ENCODE measurements at regions not wholly inside any gene's neighbourhood (a gene's known extent, or its start where the extent isn't known, plus 50 kb on each side); places are given as distances from the start of the nearest gene placed in this dataset.

GRCh38 chr5:67350185-67350584, 153.6 kb upstream of the CD180 start:
- Histone ChIP-seq H2AFZ (ENCODE audit: low read depth, low read length, poor library complexity, severe bottlenecking) (no peak overlapping the region), H3K4me1 (ENCODE audit: control insufficient read depth in 1 of 2, insufficient read depth in 2 of 2, low read length in 2 of 2) (no peaks in the 10 kb centered on the region), H3K4me3 (replicated peaks in 1 of 2; ENCODE audit: low read depth in 1 of 2, low read length in 2 of 2) (no peak overlapping the region), H3K9ac (ENCODE audit: low read length) (no peak overlapping the region), H3K9me3 (ENCODE audit: control insufficient read depth in 1 of 2, insufficient read depth in 1 of 2, low read depth in 1 of 2, low read length in 2 of 2) (no peaks in the 10 kb centered on the region), H3K36me3 (ENCODE audit: control insufficient read depth in 1 of 2, insufficient read depth in 2 of 2, low read length in 2 of 2) (no peaks in the 10 kb centered on the region), H3K27me3 (ENCODE audit: insufficient read depth, low read length) (0 out of 2 replicates have a peak, but pooled peaks cover 5% of the 10 kb centered on the region), H3K9me2 (ENCODE audit: insufficient read depth) (no peaks in the 10 kb centered on the region), H3K79me2 (ENCODE audit: insufficient read depth, low read length) (no peaks in the 10 kb centered on the region), H3K4me2 (ENCODE audit: low read length) (no peak overlapping the region), H3K27ac (ENCODE audit: low read depth, low read length) (no peak overlapping the region), H4K20me1 (ENCODE audit: insufficient read depth) (no peaks in the 10 kb centered on the region)
- intact Hi-C loops (cut with micrococcal nuclease): no loop called here
- DNase-seq (ENCODE audit: low read depth, low spot score) (no peak), ATAC-seq (no peak)
- ChIA-PET RAD21 (ENCODE audit: low non-redundant PET in 1 of 2, low total read pairs in 2 of 2, uncharacterized antibody in 2 of 2, unreplicated experiment in 2 of 2) (no interaction called here), POLR2A (no interaction called here), CTCF (no interaction called here)
- TF ChIP-seq ZFX (IDR thresholded peaks at IDR 0.05): no peak
- TF ChIP-seq MAX (IDR thresholded peaks at IDR 0.05): no peak
- no peak for TF ChIP-seq ATF3 (IDR thresholded peaks at IDR 0.05)
- TF ChIP-seq SRF (IDR thresholded peaks at IDR 0.05; ENCODE audit: low read depth): no peak
- no TSS peak for BruUV-seq (replicated peaks)

- H3K9me2 ChIP-seq (ENCODE audit: insufficient read depth): no peaks in the 10 kb centered on the region
- no peak overlapping the region for H3K4me3 ChIP-seq (replicated peaks in 1 of 2; ENCODE audit: low read depth in 1 of 2, low read length in 2 of 2)
- POLR2A ChIA-PET: no interaction called here
- H3K27ac ChIP-seq (ENCODE audit: low read depth, low read length): no peak overlapping the region
- no peaks in the 10 kb centered on the region for H3K36me3 ChIP-seq (ENCODE audit: control insufficient read depth in 1 of 2, insufficient read depth in 2 of 2, low read length in 2 of 2)
- RAD21 ChIA-PET (ENCODE audit: low non-redundant PET in 1 of 2, low total read pairs in 2 of 2, uncharacterized antibody in 2 of 2, unreplicated experiment in 2 of 2): no interaction called here
- no peaks in the 10 kb centered on the region for H3K27me3 ChIP-seq (ENCODE audit: insufficient read depth, low read length)
- intact Hi-C loops (cut with micrococcal nuclease): no loop called here
- DNase-seq (ENCODE audit: low read depth, low spot score) (no peak), ATAC-seq (no peak)
- no peaks in the 10 kb centered on the region for H4K20me1 ChIP-seq (ENCODE audit: insufficient read depth)
- H2AFZ ChIP-seq (ENCODE audit: low read depth, low read length, poor library complexity, severe bottlenecking): no peak overlapping the region
- no peaks in the 10 kb centered on the region for H3K9me3 ChIP-seq (ENCODE audit: control insufficient read depth in 1 of 2, insufficient read depth in 1 of 2, low read depth in 1 of 2, low read length in 2 of 2)
- H3K9ac ChIP-seq (ENCODE audit: low read length): no peak overlapping the region
- BruUV-seq (replicated peaks): no TSS peak
- H3K79me2 ChIP-seq (ENCODE audit: insufficient read depth, low read length): no peaks in the 10 kb centered on the region
- H3K4me1 ChIP-seq (ENCODE audit: control insufficient read depth in 1 of 2, insufficient read depth in 2 of 2, low read length in 2 of 2): no peaks in the 10 kb centered on the region
- CTCF ChIA-PET: no interaction called here
- H3K4me2 ChIP-seq (ENCODE audit: low read length): no peak overlapping the region
- TF ChIP-seq SP1 (IDR thresholded peaks at IDR 0.05; ENCODE audit: low read depth): no peak
- no peak for TF ChIP-seq ELF1 (IDR thresholded peaks at IDR 0.05; ENCODE audit: borderline replicate concordance, low read depth)
- no peak for TF ChIP-seq POLR2AphosphoS5 (IDR thresholded peaks at IDR 0.05; ENCODE audit: low read depth, low read length)
- no peak for TF ChIP-seq REST (IDR thresholded peaks at IDR 0.05; ENCODE audit: low read depth)
- no peak for TF ChIP-seq SRF (IDR thresholded peaks at IDR 0.05; ENCODE audit: low read depth)
- no peak for TF ChIP-seq ZNF274 (IDR thresholded peaks at IDR 0.05; ENCODE audit: low read depth, low read length)
- TF ChIP-seq EGR1 (IDR thresholded peaks at IDR 0.05; ENCODE audit: low read depth): no peak
- no peak for TF ChIP-seq MAX (IDR thresholded peaks at IDR 0.05)
- no peak for TF ChIP-seq CTCF (IDR thresholded peaks at IDR 0.05 in 2 of 3, conservative IDR thresholded peaks at IDR 0.05 in 1 of 3; ENCODE audit: borderline replicate concordance in 1 of 3, insufficient read depth in 1 of 3, low read depth in 2 of 3, low read length in 2 of 3)
- TF ChIP-seq CEBPB (IDR thresholded peaks at IDR 0.05; ENCODE audit: low read depth): no peak
- TF ChIP-seq EZH2 (IDR thresholded peaks at IDR 0.05): no peak
- no peak for TF ChIP-seq ZFX (IDR thresholded peaks at IDR 0.05)
- no peak for TF ChIP-seq JUND (IDR thresholded peaks at IDR 0.05)
- TF ChIP-seq POLR2A (IDR thresholded peaks at IDR 0.05; ENCODE audit: borderline replicate concordance, extremely low read depth, insufficient read depth, insufficient read length): no peak
- TF ChIP-seq TCF7L2 (IDR thresholded peaks at IDR 0.05; ENCODE audit: borderline replicate concordance, extremely low read depth, insufficient read depth, insufficient read length): no peak
- no peak for TF ChIP-seq SIN3A (IDR thresholded peaks at IDR 0.05; ENCODE audit: low read depth)
Observed at GRCh38 chr5:67347821-67348220, 151.2 kb upstream of the CD180 start.
